ENCODE measurements at regions not wholly inside any gene's neighbourhood (a gene's known extent, or its start where the extent isn't known, plus 50 kb on each side); places are given as distances from the start of the nearest gene placed in this dataset.

DNA sequence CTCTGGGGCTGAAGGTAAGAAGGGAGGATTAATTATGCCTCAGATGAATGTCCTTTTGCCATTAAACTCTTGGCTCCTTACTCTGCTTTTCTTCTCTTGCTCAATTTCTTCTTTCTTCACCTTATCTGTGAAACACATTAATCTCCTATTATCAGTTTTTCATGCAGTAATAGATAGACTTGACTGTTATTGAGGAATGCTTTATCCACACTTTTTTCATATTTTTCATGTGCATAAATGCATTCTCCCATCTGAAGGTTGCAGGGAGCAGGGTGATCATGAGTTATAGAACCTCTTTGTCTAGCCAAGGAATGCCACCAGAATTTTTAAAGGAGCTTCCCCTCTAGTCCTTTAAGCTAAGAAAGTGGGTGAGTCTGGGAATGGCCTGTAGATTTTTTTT is 66.4 kb upstream of the CD180 start:
- no peak for TF ChIP-seq CTCF (IDR thresholded peaks at IDR 0.05; ENCODE audit: poor library complexity, severe bottlenecking)
- Histone ChIP-seq H3K27me3 (ENCODE audit: insufficient read depth, poor library complexity, severe bottlenecking) (no peaks in the 10 kb centered on the region), H3K4me1 (ENCODE audit: insufficient read depth, poor library complexity, severe bottlenecking) (peaks cover 28% of the 10 kb centered on the region), H3K27ac (ENCODE audit: poor library complexity, severe bottlenecking) (peak overlapping the region; percentile 19), H3K9me3 (ENCODE audit: severe bottlenecking) (no peaks in the 10 kb centered on the region), H3K36me3 (ENCODE audit: low read depth) (no peaks in the 10 kb centered on the region), H3K4me3 (ENCODE audit: severe bottlenecking) (no peak overlapping the region)
- DNase-seq (ENCODE audit: low spot score), result no peak
- no peak for ATAC-seq (ENCODE audit: low read depth)

DNA sequence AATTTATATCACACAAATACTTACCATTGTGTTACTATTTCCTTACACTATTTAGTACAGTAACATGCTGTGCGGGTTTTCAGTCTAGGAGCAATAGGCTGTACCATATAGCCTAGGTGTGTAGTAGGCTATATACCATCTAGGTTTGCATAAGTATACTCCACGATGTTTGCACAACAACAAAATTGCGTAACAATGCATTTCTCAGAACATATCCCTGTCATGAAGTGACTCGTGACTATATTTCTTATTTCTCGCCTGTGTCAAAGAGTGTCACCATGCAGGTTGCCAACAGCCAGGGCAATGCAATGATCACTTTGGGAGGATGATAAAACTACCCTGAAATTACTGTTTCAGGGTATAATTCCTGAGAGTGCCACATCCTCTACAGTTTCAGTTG is 65.6 kb upstream of the CD180 start:
- Histone ChIP-seq H3K4me3 (ENCODE audit: severe bottlenecking) (no peak overlapping the region), H3K27me3 (ENCODE audit: insufficient read depth, poor library complexity, severe bottlenecking) (no peaks in the 10 kb centered on the region), H3K4me1 (ENCODE audit: insufficient read depth, poor library complexity, severe bottlenecking) (peaks cover 28% of the 10 kb centered on the region), H3K36me3 (ENCODE audit: low read depth) (no peaks in the 10 kb centered on the region), H3K27ac (ENCODE audit: poor library complexity, severe bottlenecking) (peak overlapping the region; percentile 19), H3K9me3 (ENCODE audit: severe bottlenecking) (no peaks in the 10 kb centered on the region)
- TF ChIP-seq CTCF (IDR thresholded peaks at IDR 0.05; ENCODE audit: poor library complexity, severe bottlenecking), result no peak
- DNase-seq (ENCODE audit: low spot score) (no peak), ATAC-seq (ENCODE audit: low read depth) (no peak)

DNA sequence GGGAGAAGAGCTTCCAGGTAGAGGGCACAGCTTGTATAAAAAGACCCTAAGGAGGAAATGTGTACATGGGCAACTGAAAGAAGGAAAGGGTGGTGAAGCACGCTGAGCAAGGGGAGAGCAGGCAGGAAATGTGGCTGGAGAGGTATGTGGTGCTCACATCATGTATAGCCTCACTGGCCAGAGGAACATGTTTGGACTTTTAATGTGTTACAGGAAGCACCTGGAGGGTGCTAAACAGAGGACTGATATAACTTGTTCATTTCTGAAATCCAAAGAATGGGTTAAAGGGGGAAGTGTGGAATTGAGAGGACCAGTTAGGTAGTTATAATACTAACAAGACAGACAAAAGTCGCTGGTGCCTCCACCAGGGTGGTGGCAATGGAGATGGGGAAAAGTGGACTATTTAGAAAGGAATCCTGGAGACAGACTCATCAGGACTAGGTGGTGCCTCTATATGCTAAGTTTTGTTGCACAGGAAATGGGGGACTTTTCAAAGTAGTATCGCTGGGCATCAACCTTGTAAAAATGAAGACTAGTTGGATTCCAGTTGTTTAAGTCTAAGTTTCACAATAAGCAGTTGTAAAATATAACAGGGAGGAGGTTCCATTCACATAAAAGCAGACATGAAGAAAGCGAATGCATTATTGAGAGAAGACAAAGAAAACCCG is 63.1 kb upstream of the CD180 start:
- Histone ChIP-seq H3K4me1 (ENCODE audit: insufficient read depth, poor library complexity, severe bottlenecking) (peaks cover 36% of the 10 kb centered on the region), H3K4me3 (ENCODE audit: severe bottlenecking) (no peak overlapping the region), H3K36me3 (ENCODE audit: low read depth) (no peaks in the 10 kb centered on the region), H3K27ac (ENCODE audit: poor library complexity, severe bottlenecking) (peak overlapping the region; percentile 98), H3K9me3 (ENCODE audit: severe bottlenecking) (no peaks in the 10 kb centered on the region), H3K27me3 (ENCODE audit: insufficient read depth, poor library complexity, severe bottlenecking) (no peaks in the 10 kb centered on the region)
- no peak for ATAC-seq (ENCODE audit: low read depth)
- DNase-seq (ENCODE audit: low spot score), result no peak
- TF ChIP-seq CTCF (IDR thresholded peaks at IDR 0.05; ENCODE audit: poor library complexity, severe bottlenecking), result no peak

- TF ChIP-seq CTCF (IDR thresholded peaks at IDR 0.05; ENCODE audit: poor library complexity, severe bottlenecking), result no peak
- Histone ChIP-seq H3K4me3 (ENCODE audit: severe bottlenecking) (no peak overlapping the region), H3K27ac (ENCODE audit: poor library complexity, severe bottlenecking) (peak overlapping the region; percentile 98), H3K4me1 (ENCODE audit: insufficient read depth, poor library complexity, severe bottlenecking) (peaks cover 41% of the 10 kb centered on the region), H3K27me3 (ENCODE audit: insufficient read depth, poor library complexity, severe bottlenecking) (no peaks in the 10 kb centered on the region), H3K36me3 (ENCODE audit: low read depth) (no peaks in the 10 kb centered on the region), H3K9me3 (ENCODE audit: severe bottlenecking) (no peaks in the 10 kb centered on the region)
- DNase-seq (ENCODE audit: low spot score) (no peak), ATAC-seq (ENCODE audit: low read depth) (peak; percentile 97)
These were observed 60.9 kb upstream of the CD180 start for GRCh38 chr5:67257500-67257899.

DNA sequence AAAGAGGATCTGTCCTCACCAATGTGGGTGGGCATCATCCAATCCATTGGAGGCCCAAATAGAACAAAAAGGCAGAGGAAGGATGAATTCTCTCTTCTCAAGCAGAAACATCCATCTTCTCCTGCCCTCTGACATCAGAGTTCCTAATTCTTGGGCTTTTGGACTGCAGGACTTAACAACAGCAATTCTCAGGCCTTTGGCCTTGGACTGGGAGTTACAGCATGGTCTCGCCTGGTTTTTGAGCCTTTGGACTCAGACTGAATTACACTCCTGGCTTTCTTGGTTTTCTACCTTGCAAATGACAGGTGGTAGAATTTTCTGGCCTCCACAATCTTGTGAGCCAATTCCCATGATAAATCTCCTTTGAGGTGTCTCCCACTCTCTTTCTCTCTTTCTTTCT is 60.5 kb upstream of the CD180 start:
- H3K9me3 ChIP-seq (ENCODE audit: severe bottlenecking), result no peaks in the 10 kb centered on the region
- H3K4me1 ChIP-seq (ENCODE audit: insufficient read depth, poor library complexity, severe bottlenecking), result peaks cover 39% of the 10 kb centered on the region
- no peak overlapping the region for H3K4me3 ChIP-seq (ENCODE audit: severe bottlenecking)
- no peaks in the 10 kb centered on the region for H3K27me3 ChIP-seq (ENCODE audit: insufficient read depth, poor library complexity, severe bottlenecking)
- TF ChIP-seq CTCF (IDR thresholded peaks at IDR 0.05; ENCODE audit: poor library complexity, severe bottlenecking), result no peak
- no peaks in the 10 kb centered on the region for H3K36me3 ChIP-seq (ENCODE audit: low read depth)
- peak overlapping the region; percentile 98 for H3K27ac ChIP-seq (ENCODE audit: poor library complexity, severe bottlenecking)
- DNase-seq (ENCODE audit: low spot score) (no peak), ATAC-seq (ENCODE audit: low read depth) (peak; percentile 13; the same call in 1 of the 3 replicates)

Measured in RWPE2 (cell line).